GM13977 (cell line): ENCODE measurements at regions not wholly inside any gene's neighbourhood (a gene's known extent, or its start where the extent isn't known, plus 50 kb on each side); places are given as distances from the start of the nearest gene placed in this dataset.

ENCODE experiments used
- DNase-seq: peaks from one replicate; pipeline ENCODE4 v3.0.0; 2012; ENCODE audit warnings: low spot score
- in situ Hi-C: fragments of 300-500 bp; cut with MboI; formaldehyde crosslinking; loops from one replicate; pipeline ENCODE4 v1.12.0; 2022; ENCODE audit warnings: low sequenced_read_pairs, low pct_unique_long_range_greater_than_20kb, mixed read lengths, inconsistent platforms; ENCODE audit not compliant: unreplicated experiment
- TF ChIP-seq, protein P1 (sequence below): IDR thresholded peaks from 2 replicates; pipeline ENCODE4 v1.5.1; 2012; ENCODE audit warnings: mild to moderate bottlenecking, control low read depth; ENCODE audit not compliant: insufficient read depth; ENCODE audit errors: extremely low read depth, missing control alignments

DNA sequence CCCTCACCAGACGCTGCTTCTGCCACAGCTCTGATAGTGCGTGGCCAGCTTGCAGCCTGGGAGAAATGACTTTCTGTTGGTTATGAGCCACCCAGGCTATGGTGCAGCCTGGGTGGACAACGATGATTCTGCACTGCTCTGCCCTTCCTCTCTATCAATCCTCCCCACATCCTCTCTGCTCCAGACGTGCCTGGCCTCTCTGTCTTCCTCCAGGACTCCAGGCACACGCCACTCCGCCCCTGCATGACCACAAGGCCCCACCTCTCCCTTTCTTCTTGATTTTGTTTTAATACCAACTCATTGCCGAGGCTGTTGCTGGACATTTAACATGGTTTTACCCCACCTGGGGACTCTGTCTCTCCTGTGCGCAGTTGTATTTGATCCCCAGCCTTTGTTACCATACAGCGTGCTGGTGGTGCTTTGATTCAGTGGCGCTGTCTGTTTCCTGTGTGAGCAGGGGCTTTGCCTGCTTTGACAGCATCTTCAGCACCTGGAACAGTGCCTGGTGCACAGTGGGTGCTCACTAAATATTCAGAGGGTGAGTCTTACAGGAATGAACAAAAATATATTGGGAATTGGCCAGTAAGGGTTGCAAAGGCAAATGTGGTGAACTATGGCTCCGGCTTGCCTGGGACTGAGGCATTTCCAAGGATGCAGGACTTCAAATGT, 280.9 kb downstream of the CDH26 start:
- DNase-seq, result no peak
- in situ Hi-C loops, result no loop called here
- TF ChIP-seq, protein P1, sequence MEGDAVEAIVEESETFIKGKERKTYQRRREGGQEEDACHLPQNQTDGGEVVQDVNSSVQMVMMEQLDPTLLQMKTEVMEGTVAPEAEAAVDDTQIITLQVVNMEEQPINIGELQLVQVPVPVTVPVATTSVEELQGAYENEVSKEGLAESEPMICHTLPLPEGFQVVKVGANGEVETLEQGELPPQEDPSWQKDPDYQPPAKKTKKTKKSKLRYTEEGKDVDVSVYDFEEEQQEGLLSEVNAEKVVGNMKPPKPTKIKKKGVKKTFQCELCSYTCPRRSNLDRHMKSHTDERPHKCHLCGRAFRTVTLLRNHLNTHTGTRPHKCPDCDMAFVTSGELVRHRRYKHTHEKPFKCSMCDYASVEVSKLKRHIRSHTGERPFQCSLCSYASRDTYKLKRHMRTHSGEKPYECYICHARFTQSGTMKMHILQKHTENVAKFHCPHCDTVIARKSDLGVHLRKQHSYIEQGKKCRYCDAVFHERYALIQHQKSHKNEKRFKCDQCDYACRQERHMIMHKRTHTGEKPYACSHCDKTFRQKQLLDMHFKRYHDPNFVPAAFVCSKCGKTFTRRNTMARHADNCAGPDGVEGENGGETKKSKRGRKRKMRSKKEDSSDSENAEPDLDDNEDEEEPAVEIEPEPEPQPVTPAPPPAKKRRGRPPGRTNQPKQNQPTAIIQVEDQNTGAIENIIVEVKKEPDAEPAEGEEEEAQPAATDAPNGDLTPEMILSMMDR, result no peak

GRCh38 chr20:60239956-60240355, 281.7 kb downstream of the CDH26 start:
- in situ Hi-C loops, result no loop called here
- TF ChIP-seq, protein P1, result no peak
- no peak for DNase-seq

DNA sequence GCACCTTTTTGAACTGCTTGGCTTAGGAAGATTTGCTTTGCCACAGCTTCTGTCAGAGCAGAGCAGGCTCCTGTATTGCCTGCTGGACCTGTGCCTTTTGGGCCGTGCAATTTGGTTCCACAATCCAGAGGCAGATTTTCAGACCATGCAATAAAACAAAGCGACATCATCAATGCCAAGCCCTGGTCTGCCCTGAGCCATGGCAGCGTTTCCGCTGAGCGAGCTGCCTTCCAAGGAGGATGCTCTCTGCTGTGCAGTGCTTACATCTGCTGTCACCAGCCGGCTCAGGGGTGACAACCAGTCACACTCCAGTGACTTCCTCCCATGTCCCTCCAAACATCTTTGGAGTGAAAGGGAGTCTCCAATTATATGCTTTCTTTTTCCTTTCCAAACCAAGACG, 282.2 kb downstream of the CDH26 start:
- TF ChIP-seq, protein P1, result no peak
- no peak for DNase-seq
- in situ Hi-C loops, result no loop called here

- no peak for DNase-seq
- in situ Hi-C loops, result no loop called here
- TF ChIP-seq, protein P1, result no peak
Measured at GRCh38 chr20:60240986-60241385, 282.8 kb downstream of the CDH26 start.

DNA sequence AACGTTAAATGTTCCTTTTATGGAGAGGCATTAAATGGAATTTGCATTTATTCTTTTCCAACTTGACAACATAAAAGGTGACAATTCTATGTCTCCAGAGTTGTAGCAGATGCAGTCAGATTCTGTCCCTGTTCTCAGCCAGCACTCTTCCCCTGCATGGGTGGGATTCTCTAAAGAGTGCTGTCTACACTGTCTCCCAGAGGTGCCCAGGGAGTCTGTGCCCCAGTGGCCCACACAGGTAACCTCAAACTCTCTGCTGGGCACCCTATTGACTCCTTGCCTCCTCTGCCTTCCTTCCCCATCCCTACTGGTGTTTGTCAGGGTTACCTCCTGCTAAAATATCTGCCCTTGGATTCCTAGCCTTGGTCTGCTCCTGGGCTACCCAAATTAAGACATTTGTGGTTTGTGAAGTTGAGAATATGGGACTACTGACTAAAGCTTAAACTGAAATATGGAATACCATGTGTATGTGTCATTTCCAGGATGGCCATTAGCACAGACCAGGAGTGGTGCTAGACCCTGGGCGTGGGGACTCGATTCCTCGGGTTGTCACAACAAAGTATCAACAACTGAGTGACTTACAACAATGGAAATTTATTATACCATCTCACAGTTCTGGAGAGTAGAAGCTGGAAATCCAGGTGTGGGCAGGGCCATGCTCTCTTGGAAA, 284.7 kb downstream of the CDH26 start:
- TF ChIP-seq, protein P1, result no peak
- DNase-seq, result no peak
- in situ Hi-C loops, result no loop called here

DNA sequence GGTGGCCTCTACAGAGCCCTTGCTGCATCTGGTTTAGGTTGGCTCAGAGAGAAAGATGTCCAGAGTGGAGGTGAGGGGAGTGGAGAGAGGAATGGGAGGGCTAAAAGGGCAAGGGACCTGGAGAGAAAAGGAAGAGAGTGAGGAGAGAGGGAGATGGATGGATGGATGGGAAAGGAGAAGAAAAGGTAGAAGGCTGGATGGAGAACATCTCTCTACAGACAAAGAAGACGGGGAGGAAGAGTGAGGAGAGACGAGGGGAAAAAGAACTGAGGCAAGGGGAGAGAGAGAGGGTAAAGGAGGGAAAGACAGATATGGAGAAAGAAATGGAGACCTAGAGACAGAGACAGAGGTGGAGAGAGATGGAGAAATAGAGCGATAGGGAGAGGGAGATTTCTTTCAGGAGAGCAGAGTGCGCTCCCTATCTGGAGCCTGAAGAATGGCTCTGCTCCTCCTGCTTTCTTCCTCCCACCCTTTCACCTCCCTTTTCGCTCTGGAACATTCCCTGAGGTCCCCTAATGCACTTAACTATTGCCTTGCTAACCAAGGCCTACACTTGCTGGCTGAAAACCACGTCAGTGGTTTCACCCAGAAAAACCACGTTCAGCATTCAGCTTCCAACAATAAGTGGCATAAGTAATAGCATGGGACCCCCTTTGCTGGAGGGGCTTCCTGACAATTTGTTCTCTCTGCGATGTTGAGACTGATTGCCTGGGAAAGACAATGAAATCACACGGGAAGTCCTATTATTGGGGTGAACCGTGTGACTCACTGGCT, 286.3 kb downstream of the CDH26 start:
- TF ChIP-seq, protein P1, result no peak
- in situ Hi-C loops, result no loop called here
- no peak for DNase-seq
